ENCODE measurements at regions not wholly inside any gene's neighbourhood (a gene's known extent, or its start where the extent isn't known, plus 50 kb on each side); places are given as distances from the start of the nearest gene placed in this dataset.
"Not testable (repeated sequence)": the region's sequence is repeated elsewhere in the genome, so short reads cannot be mapped to it uniquely, and the experiment has no call there.

DNA sequence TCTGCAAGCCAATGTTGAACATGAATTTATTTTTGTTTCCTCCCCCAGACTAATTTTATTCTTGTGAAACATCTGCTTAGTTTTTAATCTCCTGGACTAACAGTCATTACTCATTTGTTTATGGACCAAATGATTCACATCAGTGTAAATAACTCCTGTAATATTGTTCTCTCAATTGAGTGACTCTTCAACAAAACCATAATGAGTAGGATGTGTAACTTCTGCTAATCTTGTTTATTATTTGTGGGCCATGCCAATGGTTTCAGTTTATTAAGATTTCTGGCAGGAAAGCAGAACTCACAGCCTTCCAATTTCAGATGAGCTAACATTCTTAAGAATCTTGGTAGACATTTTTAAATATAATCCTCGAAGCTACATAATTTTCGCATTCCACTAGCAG is 1216.3 kb upstream of the GOT2 start:
- H3K9me3 ChIP-seq (ENCODE audit: low read depth), result no peaks in the 10 kb centered on the region
- no peaks in the 10 kb centered on the region for H3K4me1 ChIP-seq (ENCODE audit: low read depth)
- no peak overlapping the region for H3K4me3 ChIP-seq
- DNase-seq (ENCODE audit: low read depth in 1 of 2, low spot score in 1 of 2), result no peak
- TF ChIP-seq, protein P1, sequence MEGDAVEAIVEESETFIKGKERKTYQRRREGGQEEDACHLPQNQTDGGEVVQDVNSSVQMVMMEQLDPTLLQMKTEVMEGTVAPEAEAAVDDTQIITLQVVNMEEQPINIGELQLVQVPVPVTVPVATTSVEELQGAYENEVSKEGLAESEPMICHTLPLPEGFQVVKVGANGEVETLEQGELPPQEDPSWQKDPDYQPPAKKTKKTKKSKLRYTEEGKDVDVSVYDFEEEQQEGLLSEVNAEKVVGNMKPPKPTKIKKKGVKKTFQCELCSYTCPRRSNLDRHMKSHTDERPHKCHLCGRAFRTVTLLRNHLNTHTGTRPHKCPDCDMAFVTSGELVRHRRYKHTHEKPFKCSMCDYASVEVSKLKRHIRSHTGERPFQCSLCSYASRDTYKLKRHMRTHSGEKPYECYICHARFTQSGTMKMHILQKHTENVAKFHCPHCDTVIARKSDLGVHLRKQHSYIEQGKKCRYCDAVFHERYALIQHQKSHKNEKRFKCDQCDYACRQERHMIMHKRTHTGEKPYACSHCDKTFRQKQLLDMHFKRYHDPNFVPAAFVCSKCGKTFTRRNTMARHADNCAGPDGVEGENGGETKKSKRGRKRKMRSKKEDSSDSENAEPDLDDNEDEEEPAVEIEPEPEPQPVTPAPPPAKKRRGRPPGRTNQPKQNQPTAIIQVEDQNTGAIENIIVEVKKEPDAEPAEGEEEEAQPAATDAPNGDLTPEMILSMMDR (IDR thresholded peaks at IDR 0.05; ENCODE audit: low read depth, low read length), result no peak
- H3K27ac ChIP-seq, result no peak overlapping the region
- no peaks in the 10 kb centered on the region for H3K27me3 ChIP-seq
- no peaks in the 10 kb centered on the region for H3K36me3 ChIP-seq

DNA sequence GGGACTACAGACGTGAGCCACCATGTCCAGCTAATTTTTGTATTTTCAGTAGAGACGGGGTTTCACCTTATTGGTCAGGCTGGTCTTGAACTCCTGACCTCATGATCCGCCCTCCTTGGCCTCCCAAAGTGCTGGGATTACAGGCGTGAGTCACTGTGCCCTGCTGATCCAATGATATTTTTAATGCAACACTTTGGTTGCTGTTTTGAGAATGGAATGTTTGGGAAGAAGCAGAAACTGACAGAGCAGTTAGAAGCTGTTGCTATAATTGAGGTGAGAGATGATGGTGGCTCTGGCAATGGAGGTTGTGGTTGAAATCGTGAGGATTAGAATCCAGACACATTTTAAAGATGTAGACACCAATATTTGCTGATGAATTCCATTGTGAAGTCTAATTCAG is 1209.9 kb upstream of the GOT2 start:
- not testable (repeated sequence) for H3K4me1 ChIP-seq (ENCODE audit: low read depth); H3K27ac ChIP-seq; H3K9me3 ChIP-seq (ENCODE audit: low read depth); H3K4me3 ChIP-seq; H3K27me3 ChIP-seq; H3K36me3 ChIP-seq; DNase-seq (ENCODE audit: low read depth in 1 of 2, low spot score in 1 of 2)

- no peaks in the 10 kb centered on the region for H3K27me3 ChIP-seq
- H3K4me3 ChIP-seq, result no peak overlapping the region
- TF ChIP-seq, protein P1 (IDR thresholded peaks at IDR 0.05; ENCODE audit: low read depth, low read length), result no peak
- H3K4me1 ChIP-seq (ENCODE audit: low read depth), result no peaks in the 10 kb centered on the region
- no peak for DNase-seq (ENCODE audit: low read depth in 1 of 2, low spot score in 1 of 2)
- no peaks in the 10 kb centered on the region for H3K36me3 ChIP-seq
- H3K27ac ChIP-seq, result no peak overlapping the region
- no peaks in the 10 kb centered on the region for H3K9me3 ChIP-seq (ENCODE audit: low read depth)
Measured at GRCh38 chr16:59941594-59941993, 1207.5 kb upstream of the GOT2 start.

DNA sequence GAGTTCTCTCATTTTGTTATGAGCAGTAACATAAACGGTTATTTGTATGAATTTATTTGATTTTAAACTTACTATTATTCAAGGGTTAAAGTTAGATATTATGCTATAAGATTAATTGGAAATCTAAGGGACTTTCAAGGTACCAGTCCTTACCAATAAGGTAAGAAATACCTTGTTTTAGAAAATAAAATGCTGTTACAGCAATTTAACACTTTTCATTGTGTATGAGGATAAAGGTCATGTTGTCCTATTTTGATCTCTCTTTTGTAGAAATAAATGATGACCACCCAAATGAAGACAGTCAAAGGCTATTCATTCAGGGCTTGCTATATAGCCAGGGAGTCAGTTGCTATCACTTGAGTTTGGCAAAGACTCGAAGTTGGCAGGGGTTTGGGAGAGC is 1185.9 kb upstream of the GOT2 start:
- H3K36me3 ChIP-seq, result no peaks in the 10 kb centered on the region
- TF ChIP-seq, protein P1 (IDR thresholded peaks at IDR 0.05; ENCODE audit: low read depth, low read length), result no peak
- DNase-seq (ENCODE audit: low read depth in 1 of 2, low spot score in 1 of 2), result no peak
- H3K4me1 ChIP-seq (ENCODE audit: low read depth), result no peaks in the 10 kb centered on the region
- no peak overlapping the region for H3K27ac ChIP-seq
- no peak overlapping the region for H3K4me3 ChIP-seq
- H3K9me3 ChIP-seq (ENCODE audit: low read depth), result no peaks in the 10 kb centered on the region
- no peaks in the 10 kb centered on the region for H3K27me3 ChIP-seq

DNA sequence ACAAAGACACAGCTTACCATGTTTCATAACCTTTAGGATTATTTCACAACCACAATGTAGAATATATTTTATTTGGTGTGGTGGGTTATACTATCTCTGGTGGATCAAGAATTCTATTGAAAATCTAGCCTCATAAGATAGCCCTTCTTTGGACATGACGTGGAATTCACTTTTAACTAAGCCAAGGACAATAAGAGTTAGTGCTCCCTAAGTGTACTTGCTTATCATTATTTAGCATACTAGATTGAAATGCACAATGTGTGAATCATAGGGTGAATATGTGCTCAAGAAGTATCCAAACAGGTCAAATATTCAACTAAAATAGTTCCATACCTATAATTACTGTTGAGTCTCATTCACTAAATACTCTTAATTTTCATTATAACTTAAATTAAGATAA is 1179.5 kb upstream of the GOT2 start:
- Histone ChIP-seq H3K9me3 (ENCODE audit: low read depth) (no peaks in the 10 kb centered on the region), H3K36me3 (no peaks in the 10 kb centered on the region), H3K4me3 (no peak overlapping the region), H3K27me3 (no peaks in the 10 kb centered on the region), H3K4me1 (ENCODE audit: low read depth) (no peaks in the 10 kb centered on the region), H3K27ac (no peak overlapping the region)
- TF ChIP-seq, protein P1 (IDR thresholded peaks at IDR 0.05; ENCODE audit: low read depth, low read length), result no peak
- no peak for DNase-seq (ENCODE audit: low read depth in 1 of 2, low spot score in 1 of 2)

DNA sequence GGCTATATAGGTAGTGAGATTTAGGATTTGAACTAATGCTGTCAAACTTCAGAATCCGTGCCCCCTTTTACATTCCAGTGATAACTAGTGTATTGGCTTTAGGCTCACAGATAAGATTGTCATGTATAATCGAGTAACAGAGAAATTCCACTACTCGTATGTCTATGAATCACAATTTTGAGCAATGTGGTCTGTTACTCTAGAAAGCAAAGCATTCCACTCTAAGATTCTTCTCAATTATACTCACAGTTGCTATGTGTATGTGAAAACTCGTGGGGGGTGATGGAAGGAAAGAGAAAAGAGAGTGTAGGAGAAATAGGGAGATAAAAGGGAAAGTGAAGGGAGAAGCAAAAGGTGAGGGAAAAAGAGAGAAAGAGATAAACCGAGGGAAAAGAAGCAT is 1175.1 kb upstream of the GOT2 start:
- H3K4me3 ChIP-seq, result no peak overlapping the region
- no peaks in the 10 kb centered on the region for H3K36me3 ChIP-seq
- H3K27ac ChIP-seq, result no peak overlapping the region
- H3K4me1 ChIP-seq (ENCODE audit: low read depth), result peaks cover 9% of the 10 kb centered on the region
- no peaks in the 10 kb centered on the region for H3K9me3 ChIP-seq (ENCODE audit: low read depth)
- TF ChIP-seq, protein P1 (IDR thresholded peaks at IDR 0.05; ENCODE audit: low read depth, low read length), result no peak
- no peaks in the 10 kb centered on the region for H3K27me3 ChIP-seq
- DNase-seq (ENCODE audit: low read depth in 1 of 2, low spot score in 1 of 2), result no peak

Data from cardiac muscle cell (in vitro differentiated cells and primary cell).